GM21447 (cell line): ENCODE measurements at regions not wholly inside any gene's neighbourhood (a gene's known extent, or its start where the extent isn't known, plus 50 kb on each side); places are given as distances from the start of the nearest gene placed in this dataset.

Experiments used
- ATAC-seq: cut with Tn5 transposase; IDR thresholded peaks from one replicate; pipeline ENCODE4 v1.9.1; 2021; ENCODE audit not compliant: unreplicated experiment

- ATAC-seq, result no peak
Measured at GRCh38 chr18:79608999-79609461, 70.6 kb upstream of the CTDP1 start.

DNA sequence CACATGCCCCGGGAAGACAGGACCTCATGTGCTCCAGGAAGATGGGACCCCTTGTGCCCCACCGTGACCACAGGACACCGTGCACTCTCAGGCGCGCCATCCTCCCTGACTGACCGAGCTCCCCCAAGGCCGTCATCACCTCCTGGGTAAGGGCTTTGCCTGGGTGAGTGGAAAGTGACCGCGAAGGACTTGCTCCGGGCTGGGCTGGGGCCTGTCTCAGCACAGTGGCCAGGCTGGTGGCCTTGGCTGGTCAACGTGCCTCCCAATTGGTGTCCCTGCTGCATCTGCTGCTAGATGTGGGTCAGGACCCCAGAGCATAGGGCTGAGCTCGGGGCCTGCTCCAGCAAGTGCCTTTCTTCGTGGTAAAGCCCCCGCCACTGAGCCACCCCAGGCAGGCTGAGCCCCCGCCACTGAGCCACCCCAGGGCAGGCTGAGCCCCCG, 69.7 kb upstream of the CTDP1 start:
- no peak for ATAC-seq

GRCh38 chr18:79610461-79611039, 69.1 kb upstream of the CTDP1 start:
- ATAC-seq, result no peak

GRCh38 chr18:79611040-79611681, 68.4 kb upstream of the CTDP1 start:
- ATAC-seq, result no peak

- ATAC-seq, result no peak
Measured at GRCh38 chr18:79612291-79613108, 67.1 kb upstream of the CTDP1 start.

DNA sequence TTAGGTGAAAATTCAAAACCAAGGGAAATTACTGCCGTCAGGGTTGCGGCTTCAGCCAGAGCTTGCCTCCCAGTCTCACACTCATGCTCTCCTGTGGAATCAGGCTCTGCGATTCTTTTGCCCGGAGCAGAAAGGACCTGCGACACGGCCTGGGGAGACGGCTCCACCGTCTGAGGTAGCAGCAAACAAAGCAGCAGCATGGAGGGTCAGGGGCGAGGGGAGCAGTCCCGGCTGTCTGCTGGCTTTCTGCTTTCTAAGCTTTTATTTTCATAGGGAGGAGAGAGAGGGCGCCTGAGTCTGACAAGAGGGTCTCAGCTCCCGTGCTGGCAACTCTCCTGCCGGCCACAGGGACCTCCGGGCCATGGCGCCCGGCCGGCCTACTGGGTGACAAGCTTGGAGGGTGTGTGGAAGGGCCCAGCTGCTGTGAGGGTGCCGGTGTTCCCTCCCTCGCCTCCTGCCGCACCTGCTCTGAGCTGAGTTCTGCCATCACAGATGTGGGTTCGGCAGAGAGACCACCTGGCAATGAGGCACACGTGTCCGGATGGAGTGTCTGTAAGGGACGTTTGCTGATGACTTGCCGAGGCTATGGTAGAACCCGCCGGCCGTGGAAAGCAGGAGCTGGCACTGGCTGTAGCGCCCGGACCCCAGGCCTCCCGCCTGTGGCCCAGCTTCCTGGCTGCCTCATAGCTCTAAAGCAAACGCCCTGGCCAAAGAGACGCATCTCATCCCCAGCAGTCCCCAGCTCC, 66.2 kb upstream of the CTDP1 start:
- ATAC-seq, result no peak

DNA sequence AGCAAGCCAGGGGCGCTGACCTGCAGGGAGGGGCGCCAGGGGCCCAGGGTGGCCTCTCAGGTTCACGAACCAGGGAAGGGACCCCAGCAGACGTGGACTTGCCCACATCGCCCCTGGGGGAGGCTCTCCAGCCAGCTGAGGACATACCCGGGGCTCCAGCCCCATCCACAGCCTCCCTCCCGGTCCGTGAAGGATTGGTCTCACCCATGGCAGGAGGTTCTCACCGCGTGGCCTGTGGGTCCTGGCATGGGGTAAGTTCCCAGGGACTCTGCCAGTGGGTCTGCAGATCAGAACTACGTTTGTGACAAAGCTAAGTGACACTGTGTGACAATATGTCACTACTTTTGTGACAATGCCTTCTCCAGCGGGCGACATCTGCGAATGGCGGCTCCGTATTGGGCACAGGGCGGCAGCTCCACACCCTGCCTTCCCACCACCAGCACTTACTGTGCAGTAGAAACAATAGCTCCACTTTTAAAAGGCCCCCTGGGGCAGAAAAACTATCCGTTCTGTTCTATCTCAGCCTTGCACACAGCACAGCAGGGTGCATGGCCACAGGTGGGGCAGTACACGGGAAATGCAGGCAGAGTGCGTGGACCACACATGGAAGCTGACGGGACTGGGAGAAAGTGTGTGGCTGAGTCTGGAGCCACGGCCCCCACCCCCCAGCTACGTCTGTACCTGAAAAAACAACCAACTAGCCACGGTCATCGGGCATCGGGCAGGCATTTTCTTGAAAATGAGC, 65.2 kb upstream of the CTDP1 start:
- no peak for ATAC-seq

- ATAC-seq, result no peak
Measured at GRCh38 chr18:79615091-79615490, 64.5 kb upstream of the CTDP1 start.

DNA sequence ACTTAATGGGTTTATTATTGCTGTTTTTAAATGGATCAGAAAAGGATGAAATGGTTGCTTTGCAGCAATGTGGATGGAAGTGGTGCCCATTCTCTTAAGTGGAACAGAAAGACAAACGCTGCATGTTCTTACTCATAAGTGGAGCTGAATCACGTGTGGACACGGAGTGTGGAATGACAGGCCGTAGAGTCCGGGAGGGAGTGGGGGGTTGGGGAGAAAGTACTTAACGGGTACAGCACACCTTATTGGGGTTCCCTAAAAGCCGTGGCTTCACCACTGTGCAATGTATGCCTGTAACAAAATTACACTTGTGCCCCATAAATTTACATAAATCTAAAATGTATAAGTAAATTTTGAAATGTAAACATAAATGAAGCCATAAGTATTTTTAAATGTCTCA, 64.0 kb upstream of the CTDP1 start:
- no peak for ATAC-seq

GRCh38 chr18:79616651-79617510, 62.7 kb upstream of the CTDP1 start:
- ATAC-seq, result no peak

- ATAC-seq, result no peak
Measured at GRCh38 chr18:79617511-79618500, 61.8 kb upstream of the CTDP1 start.

DNA sequence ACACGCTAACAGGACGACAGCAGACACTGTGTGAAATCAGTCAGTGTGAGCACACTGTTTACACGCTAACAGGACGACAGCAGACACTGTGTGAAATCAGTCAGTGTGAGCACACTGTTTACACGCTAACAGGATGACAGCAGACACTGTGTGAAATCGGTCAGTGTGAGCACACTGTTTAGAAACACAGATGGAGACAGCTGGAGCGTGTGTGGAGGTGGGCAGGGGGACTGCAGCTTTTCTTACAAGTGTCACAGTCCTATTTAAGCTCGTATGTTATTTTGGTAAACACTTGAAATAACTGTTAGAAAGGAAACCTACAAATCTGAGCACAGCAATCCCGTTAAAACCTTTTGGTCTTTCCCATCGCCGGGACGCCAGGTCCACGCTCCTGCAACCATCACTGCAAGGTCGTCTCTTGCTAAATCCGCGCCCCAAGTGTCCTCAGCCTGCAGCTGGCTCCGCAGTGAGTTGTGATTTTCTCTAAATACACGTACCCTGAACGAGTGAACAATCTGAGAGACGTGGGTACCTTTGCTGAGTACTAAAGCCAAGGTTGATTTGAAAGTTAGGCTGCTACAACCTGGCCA, 58.9 kb upstream of the CTDP1 start:
- ATAC-seq, result no peak

GRCh38 chr18:79621501-79621900, 58.1 kb upstream of the CTDP1 start:
- no peak for ATAC-seq

DNA sequence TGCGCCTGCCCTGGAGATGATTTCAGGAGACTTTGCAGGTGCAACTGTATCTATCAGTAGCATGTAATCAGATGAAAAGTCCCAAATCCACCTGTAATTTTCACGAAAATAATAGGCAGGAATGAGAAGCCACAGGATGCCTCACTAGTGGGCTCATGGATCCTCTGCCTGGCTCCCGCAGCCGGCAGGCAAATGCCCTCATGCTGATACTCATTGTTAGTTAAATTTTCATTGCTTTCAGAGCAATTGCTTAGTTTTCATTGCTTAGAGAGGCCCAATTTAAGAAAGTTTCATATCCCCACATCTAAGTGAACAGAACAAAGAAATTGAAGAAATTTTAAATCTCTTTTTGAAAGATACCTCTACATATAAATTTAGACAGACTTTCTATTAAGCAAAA, 57.6 kb upstream of the CTDP1 start:
- ATAC-seq, result no peak

GRCh38 chr18:79624356-79625170, 55.0 kb upstream of the CTDP1 start:
- ATAC-seq, result peak; percentile 27

- peak; percentile 88 for ATAC-seq
Measured at GRCh38 chr18:79625195-79625923, 54.2 kb upstream of the CTDP1 start.
